ENCODE measurements at regions not wholly inside any gene's neighbourhood (a gene's known extent, or its start where the extent isn't known, plus 50 kb on each side); places are given as distances from the start of the nearest gene placed in this dataset.

GRCh38 chr3:94544131-94544789, 481.4 kb downstream of the NSUN3 start:
- H3K4me3 ChIP-seq (replicated peaks in 1 of 3), result no peak overlapping the region
- WGBS, 2 donors, result 89 to 92% methylated on average over 2 of the region's 2 CpGs
- DNase-seq, result no peak
- H3K9me3 ChIP-seq, result no peaks in the 10 kb centered on the region
- no peaks in the 10 kb centered on the region for H3K27me3 ChIP-seq
- TF ChIP-seq, protein P1, sequence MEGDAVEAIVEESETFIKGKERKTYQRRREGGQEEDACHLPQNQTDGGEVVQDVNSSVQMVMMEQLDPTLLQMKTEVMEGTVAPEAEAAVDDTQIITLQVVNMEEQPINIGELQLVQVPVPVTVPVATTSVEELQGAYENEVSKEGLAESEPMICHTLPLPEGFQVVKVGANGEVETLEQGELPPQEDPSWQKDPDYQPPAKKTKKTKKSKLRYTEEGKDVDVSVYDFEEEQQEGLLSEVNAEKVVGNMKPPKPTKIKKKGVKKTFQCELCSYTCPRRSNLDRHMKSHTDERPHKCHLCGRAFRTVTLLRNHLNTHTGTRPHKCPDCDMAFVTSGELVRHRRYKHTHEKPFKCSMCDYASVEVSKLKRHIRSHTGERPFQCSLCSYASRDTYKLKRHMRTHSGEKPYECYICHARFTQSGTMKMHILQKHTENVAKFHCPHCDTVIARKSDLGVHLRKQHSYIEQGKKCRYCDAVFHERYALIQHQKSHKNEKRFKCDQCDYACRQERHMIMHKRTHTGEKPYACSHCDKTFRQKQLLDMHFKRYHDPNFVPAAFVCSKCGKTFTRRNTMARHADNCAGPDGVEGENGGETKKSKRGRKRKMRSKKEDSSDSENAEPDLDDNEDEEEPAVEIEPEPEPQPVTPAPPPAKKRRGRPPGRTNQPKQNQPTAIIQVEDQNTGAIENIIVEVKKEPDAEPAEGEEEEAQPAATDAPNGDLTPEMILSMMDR (IDR thresholded peaks at IDR 0.05), result no peak
- TF ChIP-seq POLR2A (IDR thresholded peaks at IDR 0.05), result no peak
- H3K27ac ChIP-seq, result no peak overlapping the region
- H3K4me1 ChIP-seq, result no peaks in the 10 kb centered on the region
- H3K36me3 ChIP-seq, result no peaks in the 10 kb centered on the region
- intact Hi-C loops (cut with DNase I), result no loop called here

- Histone ChIP-seq H3K27ac (no peak overlapping the region), H3K9me3 (no peaks in the 10 kb centered on the region)
- TF ChIP-seq POLR2A (IDR thresholded peaks at IDR 0.05), result no peak
- TF ChIP-seq, protein P1 (IDR thresholded peaks at IDR 0.05), result no peak
These were observed 485.9 kb downstream of the NSUN3 start for GRCh38 chr3:94548581-94549316.

GRCh38 chr3:94561094-94561493, 498.2 kb downstream of the NSUN3 start:
- Histone ChIP-seq H3K36me3 (no peaks in the 10 kb centered on the region), H3K27me3 (no peaks in the 10 kb centered on the region), H3K4me1 (no peaks in the 10 kb centered on the region), H3K4me3 (replicated peaks in 1 of 3) (no peak overlapping the region), H3K9me3 (no peaks in the 10 kb centered on the region), H3K27ac (no peak overlapping the region)
- WGBS, 2 donors, result 43 to 50% methylated on average over 3 of the region's 3 CpGs
- intact Hi-C loops (cut with DNase I), result no loop called here
- no peak for TF ChIP-seq POLR2A (IDR thresholded peaks at IDR 0.05)
- TF ChIP-seq, protein P1 (IDR thresholded peaks at IDR 0.05), result no peak
- no peak for DNase-seq

More at GRCh38 chr3:94548581-94549316, 485.9 kb downstream of the NSUN3 start:
- H3K27me3 ChIP-seq, result no peaks in the 10 kb centered on the region
- H3K4me1 ChIP-seq, result no peaks in the 10 kb centered on the region
- 0 to 42% methylated on average over 1 of the region's 1 CpG for WGBS, 2 donors
- intact Hi-C loops (cut with DNase I), result no loop called here
- H3K4me3 ChIP-seq (replicated peaks in 1 of 3), result no peak overlapping the region
- no peak for DNase-seq
- H3K36me3 ChIP-seq, result no peaks in the 10 kb centered on the region

DNA sequence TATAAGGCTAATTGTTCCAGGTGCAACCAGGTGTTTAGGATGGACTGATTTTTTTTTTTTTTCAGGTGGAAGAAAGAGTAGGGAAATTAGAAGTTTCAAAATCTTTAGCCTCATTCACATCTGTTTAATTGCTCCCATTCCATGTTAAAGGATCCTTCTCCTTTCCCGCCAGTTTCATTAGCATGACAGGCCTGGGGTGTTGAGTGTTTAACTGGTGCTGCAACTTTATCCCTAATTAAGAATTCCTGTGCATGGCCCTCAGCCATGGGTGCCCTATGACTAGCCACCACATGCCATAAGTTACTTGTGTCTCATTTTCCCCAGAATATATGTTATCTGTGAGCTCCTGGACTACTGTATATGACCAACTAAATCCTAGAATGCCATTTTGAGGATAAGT, 501.4 kb downstream of the NSUN3 start:
- DNase-seq, result no peak
- no peaks in the 10 kb centered on the region for H3K27me3 ChIP-seq
- TF ChIP-seq, protein P1 (IDR thresholded peaks at IDR 0.05), result no peak
- TF ChIP-seq POLR2A (IDR thresholded peaks at IDR 0.05), result no peak
- intact Hi-C loops (cut with DNase I), result no loop called here
- no peak overlapping the region for H3K27ac ChIP-seq
- WGBS, 2 donors, result 94 to 95% methylated on average over 1 of the region's 1 CpG
- H3K36me3 ChIP-seq, result no peaks in the 10 kb centered on the region
- H3K4me3 ChIP-seq (replicated peaks in 1 of 3), result no peak overlapping the region
- H3K9me3 ChIP-seq, result no peaks in the 10 kb centered on the region
- no peaks in the 10 kb centered on the region for H3K4me1 ChIP-seq

GRCh38 chr3:94568041-94568440, 505.2 kb downstream of the NSUN3 start:
- no peaks in the 10 kb centered on the region for H3K36me3 ChIP-seq
- no peak for DNase-seq
- H3K9me3 ChIP-seq, result no peaks in the 10 kb centered on the region
- H3K27ac ChIP-seq, result no peak overlapping the region
- TF ChIP-seq, protein P1 (IDR thresholded peaks at IDR 0.05), result no peak
- H3K4me1 ChIP-seq, result no peaks in the 10 kb centered on the region
- no peaks in the 10 kb centered on the region for H3K27me3 ChIP-seq
- H3K4me3 ChIP-seq (replicated peaks in 1 of 3), result no peak overlapping the region
- WGBS, 2 donors, result 0% methylated on average over 1 of the region's 1 CpG
- intact Hi-C loops (cut with DNase I), result no loop called here
